ENCODE measurements at regions not wholly inside any gene's neighbourhood (a gene's known extent, or its start where the extent isn't known, plus 50 kb on each side); places are given as distances from the start of the nearest gene placed in this dataset.

- TF ChIP-seq ZNF8 (CRISPR knock-in tag; IDR thresholded peaks at IDR 0.05) (no peak), ZNF70 (CRISPR knock-in tag; IDR thresholded peaks at IDR 0.05) (no peak), TCF4 (CRISPR knock-in tag; IDR thresholded peaks at IDR 0.05; ENCODE audit: borderline replicate concordance) (no peak)
Observed at GRCh38 chr6:167768471-167769215, 58.1 kb upstream of the AFDN start.

All from SK-N-SH treated with all-trans-retinoic acid at 6 μM for 48 hours (cell line).